ENCODE measurements at regions not wholly inside any gene's neighbourhood (a gene's known extent, or its start where the extent isn't known, plus 50 kb on each side); places are given as distances from the start of the nearest gene placed in this dataset.

GRCh38 chr12:43284486-43285158, 267.4 kb downstream of the ADAMTS20 start:
- DNase-seq, result no peak
- H3K4me1 ChIP-seq, result no peaks in the 10 kb centered on the region
- no peaks in the 10 kb centered on the region for H3K27me3 ChIP-seq
- no peaks in the 10 kb centered on the region for H3K36me3 ChIP-seq
- no peaks in the 10 kb centered on the region for H3K9me3 ChIP-seq
- no peak overlapping the region for H3K4me3 ChIP-seq
- TF ChIP-seq CTCF (IDR thresholded peaks at IDR 0.05), result no peak
- TF ChIP-seq POLR2A (IDR thresholded peaks at IDR 0.05), result no peak
- no peak overlapping the region for H3K27ac ChIP-seq

GRCh38 chr12:43283206-43283605, 268.8 kb downstream of the ADAMTS20 start:
- Histone ChIP-seq H3K4me3 (no peak overlapping the region), H3K27me3 (no peaks in the 10 kb centered on the region), H3K36me3 (no peaks in the 10 kb centered on the region), H3K27ac (no peak overlapping the region), H3K9me3 (no peaks in the 10 kb centered on the region), H3K4me1 (no peaks in the 10 kb centered on the region)
- TF ChIP-seq CTCF (IDR thresholded peaks at IDR 0.05) (no peak), POLR2A (IDR thresholded peaks at IDR 0.05) (no peak)
- DNase-seq, result no peak

GRCh38 chr12:43282106-43282505, 269.9 kb downstream of the ADAMTS20 start:
- no peak overlapping the region for H3K27ac ChIP-seq
- H3K9me3 ChIP-seq, result no peaks in the 10 kb centered on the region
- DNase-seq, result no peak
- H3K27me3 ChIP-seq, result no peaks in the 10 kb centered on the region
- H3K4me1 ChIP-seq, result no peaks in the 10 kb centered on the region
- H3K36me3 ChIP-seq, result no peaks in the 10 kb centered on the region
- no peak overlapping the region for H3K4me3 ChIP-seq
- TF ChIP-seq CTCF (IDR thresholded peaks at IDR 0.05) (peak in 4 of 6 experiments; percentile 17 to 49 (median 36)), POLR2A (IDR thresholded peaks at IDR 0.05) (no peak)

- no peak overlapping the region for H3K27ac ChIP-seq
- H3K4me3 ChIP-seq, result no peak overlapping the region
- H3K9me3 ChIP-seq, result no peaks in the 10 kb centered on the region
- no peak for TF ChIP-seq CTCF (IDR thresholded peaks at IDR 0.05)
- TF ChIP-seq POLR2A (IDR thresholded peaks at IDR 0.05), result no peak
- H3K36me3 ChIP-seq, result no peaks in the 10 kb centered on the region
- no peaks in the 10 kb centered on the region for H3K4me1 ChIP-seq
- DNase-seq, result no peak
- no peaks in the 10 kb centered on the region for H3K27me3 ChIP-seq
These were observed 270.4 kb downstream of the ADAMTS20 start for GRCh38 chr12:43281563-43281962.

GRCh38 chr12:43278541-43278832, 273.5 kb downstream of the ADAMTS20 start:
- H3K4me3 ChIP-seq, result no peak overlapping the region
- peaks cover 0 to 4% (median 0%) of the 10 kb centered on the region in 4 donors for H3K4me1 ChIP-seq
- TF ChIP-seq POLR2A (IDR thresholded peaks at IDR 0.05), result no peak
- no peak for TF ChIP-seq CTCF (IDR thresholded peaks at IDR 0.05)
- H3K9me3 ChIP-seq, result no peaks in the 10 kb centered on the region
- no peaks in the 10 kb centered on the region for H3K36me3 ChIP-seq
- H3K27me3 ChIP-seq, result no peaks in the 10 kb centered on the region
- H3K27ac ChIP-seq, result no peak overlapping the region
- DNase-seq, result no peak

All from Peyer's patch (tissue), 4 donors.